GM12878 (cell line): ENCODE measurements at regions not wholly inside any gene's neighbourhood (a gene's known extent, or its start where the extent isn't known, plus 50 kb on each side); places are given as distances from the start of the nearest gene placed in this dataset.

Source experiments
- ATAC-seq: fragments of 200-7000 bp; cut with Tn5 transposase; 3 replicates; pipeline ENCODE4 v1.9.1; 2020; ENCODE audit warnings: mild to moderate bottlenecking, moderate library complexity
- BruUV-seq: library from RNA; stranded (reverse); fragments of 400-500 nt; replicated peaks from 2 replicates; lab custom pipeline; 2021; lab: Mats Ljungman, UMichigan
- CTCF ChIA-PET: fragments of 300-600 bp; sonication (Branson Sonifier 250); formaldehyde crosslinking; extraction: SDS; loops from one replicate; lab custom pipeline; 2021; ENCODE audit warnings: inconsistent platforms; lab: Yijun Ruan, JAX
- POLR2A ChIA-PET: fragments of 350-600 bp; formaldehyde crosslinking; extraction: SDS; loops from one replicate; lab custom pipeline; 2021; ENCODE audit warnings: inconsistent platforms; lab: Charles Lee
- RAD21 ChIA-PET: fragments of 300-600 bp; sonication (Branson Sonifier 250); formaldehyde crosslinking; loops from one replicate; lab custom pipeline; 2023; ENCODE audit warnings: antibody characterized with exemption; ENCODE audit not compliant: unreplicated experiment; lab: Charles Lee
- SMC1A ChIA-PET: fragments of 300-600 bp; sonication (Branson Sonifier 250); formaldehyde crosslinking; loops from one replicate; lab custom pipeline; 2023; ENCODE audit not compliant: unreplicated experiment, uncharacterized antibody; lab: Charles Lee
- DNase-seq: peaks from one replicate; pipeline ENCODE4 v3.0.0-alpha.2; 2011; ENCODE audit warnings: low read depth, low spot score
- FAIRE-seq: peaks from 3 replicates; lab custom pipeline; 2011; peaks lifted over from hg19 to GRCh38; lab: Jason Lieb, UNC
- H2AFZ ChIP-seq: 2 replicates; pipeline ENCODE4 v1.6.0; 2011; ENCODE audit warnings: low read depth, low read length, control low read depth; ENCODE audit not compliant: control insufficient read depth
- H3K27ac ChIP-seq: 2 replicates; pipeline ENCODE4 v1.5.1; 2011; ENCODE audit warnings: control low read depth; ENCODE audit not compliant: control insufficient read depth, insufficient read depth
- H3K27me3 ChIP-seq, 2 experiments: replicated peaks in 1 of 2; 2 replicates each; pipeline versions ENCODE4 v1.6.0 to v1.6.1; 2011; ENCODE audit warnings: low read length in 1 of 2; ENCODE audit not compliant: control insufficient read depth in 2 of 2, insufficient read depth in 2 of 2
- H3K36me3 ChIP-seq, 2 experiments: 2 replicates each; pipeline ENCODE4 v1.5.1; 2011; ENCODE audit warnings: low read length in 1 of 2; ENCODE audit not compliant: control insufficient read depth in 2 of 2, insufficient read depth in 2 of 2
- H3K4me1 ChIP-seq: 2 replicates; pipeline ENCODE4 v1.6.1; 2011; ENCODE audit warnings: mild to moderate bottlenecking, low read length, moderate library complexity, mixed read lengths; ENCODE audit not compliant: control insufficient read depth, insufficient read depth
- H3K4me2 ChIP-seq: 2 replicates; pipeline ENCODE4 v1.6.0; 2011; ENCODE audit warnings: control low read depth; ENCODE audit not compliant: control insufficient read depth, insufficient read depth
- H3K4me3 ChIP-seq: fragments of 200-600 bp; sonication (generic); 2 replicates; pipeline ENCODE4 v1.5.1; 2016
- H3K79me2 ChIP-seq: 2 replicates; pipeline ENCODE4 v1.6.0; 2011; ENCODE audit warnings: low read length; ENCODE audit not compliant: control insufficient read depth, insufficient read depth
- H3K9ac ChIP-seq: 2 replicates; pipeline ENCODE4 v1.8.0; 2011; ENCODE audit warnings: low read length, control low read depth, mixed read lengths; ENCODE audit not compliant: control insufficient read depth, insufficient read depth
- H3K9me3 ChIP-seq: replicated peaks from 3 replicates; pipeline ENCODE4 v1.5.1; 2011; ENCODE audit warnings: mild to moderate bottlenecking, low read length; ENCODE audit not compliant: control insufficient read depth, insufficient read depth
- H4K20me1 ChIP-seq: 2 replicates; pipeline ENCODE4 v1.6.0; 2011; ENCODE audit not compliant: control insufficient read depth, insufficient read depth
- E4F1 ChIP-seq: fragments of 450-650 bp; IDR thresholded peaks from 2 replicates; pipeline ENCODE4 v1.6.1; 2018; ENCODE audit warnings: borderline replicate concordance, mild to moderate bottlenecking; ENCODE audit not compliant: partially characterized antibody
- KAT2A ChIP-seq: conservative IDR thresholded peaks from 2 replicates; pipeline ENCODE4 v1.6.1; 2011; ENCODE audit warnings: low read depth, low read length; ENCODE audit not compliant: control insufficient read depth
- KLF5 ChIP-seq: fragments of 450-650 bp; IDR thresholded peaks from 2 replicates; pipeline ENCODE4 v1.6.1; 2014; ENCODE audit warnings: mild to moderate bottlenecking; ENCODE audit not compliant: partially characterized antibody
- MTA2 ChIP-seq: fragments of 450-650 bp; IDR thresholded peaks from 2 replicates; pipeline ENCODE4 v1.6.1; 2016; ENCODE audit warnings: low read depth, mild to moderate bottlenecking, moderate library complexity
- NFYB ChIP-seq: IDR thresholded peaks from 2 replicates; pipeline ENCODE4 v1.6.1; 2011; ENCODE audit warnings: low read depth, mild to moderate bottlenecking, low read length, improper control_type of control experiment, moderate library complexity; ENCODE audit not compliant: insufficient read depth
- NR2C1 ChIP-seq: fragments of 450-650 bp; IDR thresholded peaks from 2 replicates; pipeline ENCODE4 v1.6.1; 2017; ENCODE audit warnings: antibody characterized with exemption, mild to moderate bottlenecking, moderate library complexity
- POU2F2 ChIP-seq: IDR thresholded peaks from 3 replicates; pipeline ENCODE4 v1.6.1; 2011; ENCODE audit warnings: low read depth, mild to moderate bottlenecking, low read length, borderline replicate concordance
- RAD21 ChIP-seq: IDR thresholded peaks from 2 replicates; pipeline ENCODE4 v1.6.1; 2011; ENCODE audit warnings: mild to moderate bottlenecking, low read depth, low read length, moderate library complexity; ENCODE audit not compliant: insufficient read depth
- SIX5 ChIP-seq: IDR thresholded peaks from 2 replicates; pipeline ENCODE4 v1.6.1; 2011; ENCODE audit warnings: mild to moderate bottlenecking, low read depth, low read length, moderate library complexity; ENCODE audit not compliant: severe bottlenecking
- SMAD1 ChIP-seq: fragments of 450-650 bp; IDR thresholded peaks from 2 replicates; pipeline ENCODE4 v1.6.1; 2018; ENCODE audit warnings: mild to moderate bottlenecking, low read depth; ENCODE audit not compliant: partially characterized antibody
- SMC3 ChIP-seq: IDR thresholded peaks from 2 replicates; pipeline ENCODE4 v1.6.1; 2011; ENCODE audit warnings: low read length, improper control_type of control experiment, borderline replicate concordance
- YY1 ChIP-seq: IDR thresholded peaks from 2 replicates; pipeline ENCODE4 v1.6.1; 2011; ENCODE audit warnings: low read depth, mild to moderate bottlenecking, low read length
- ZBED1 ChIP-seq: IDR thresholded peaks from 2 replicates; pipeline ENCODE4 v1.6.1; 2016; ENCODE audit warnings: borderline replicate concordance
- ZZZ3 ChIP-seq: IDR thresholded peaks from 2 replicates; pipeline ENCODE4 v1.6.1; 2011; ENCODE audit warnings: low read depth; ENCODE audit not compliant: control insufficient read depth, insufficient read length
- WGBS: methylation state at CpG from one replicate; pipeline ENCODE4 v1.1.6; 2016; ENCODE audit warnings: low lambda C conversion rate; ENCODE audit not compliant: insufficient replicate concordance, insufficient coverage; ENCODE audit errors: missing lambda C conversion rate; 5-methylcytosine and 5-hydroxymethylcytosine counted together
- in situ Hi-C: fragments of 300-500 bp; cut with MboI; formaldehyde crosslinking; loops from 9 replicates; pipeline ENCODE4 v1.14.3; 2018; ENCODE audit warnings: mixed read lengths
- intact Hi-C: fragments of 100-400 bp; cut with micrococcal nuclease; formaldehyde crosslinking; loops from one replicate; pipeline ENCODE4 v1.14.2; 2022; ENCODE audit not compliant: unreplicated experiment
- TF ChIP-seq, protein P1 (sequence below): IDR thresholded peaks from 2 replicates; pipeline ENCODE4 v1.6.1; 2011; ENCODE audit warnings: low read depth, mild to moderate bottlenecking, low read length, moderate library complexity, borderline replicate concordance; ENCODE audit errors: extremely low read depth

DNA sequence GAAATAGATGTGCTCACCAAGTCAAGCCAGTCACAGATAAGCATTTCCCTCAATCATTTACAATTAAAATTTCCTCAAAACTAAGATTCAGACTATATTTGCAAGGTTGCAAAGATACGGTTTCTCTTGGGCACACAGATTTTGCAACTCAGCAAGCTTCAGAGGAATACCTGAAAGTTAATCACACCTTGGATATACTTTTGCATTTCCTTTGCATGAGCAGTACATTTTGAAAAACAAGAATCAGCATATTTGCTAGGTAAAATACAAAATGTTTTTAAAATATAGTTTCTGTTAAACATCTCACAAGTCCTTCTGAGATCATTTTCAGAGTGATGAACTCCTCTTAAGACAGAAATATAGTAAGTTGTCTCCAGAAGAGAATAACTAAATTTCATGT, 336.9 kb downstream of the DUSP6 start:
- Histone ChIP-seq H3K27me3 (no peaks in the 10 kb centered on the region), H3K36me3 (no peaks in the 10 kb centered on the region), H4K20me1 (no peaks in the 10 kb centered on the region), H3K4me2 (no peak overlapping the region), H3K9ac (no peak overlapping the region), H2AFZ (no peak overlapping the region), H3K9me3 (no peaks in the 10 kb centered on the region), H3K4me3 (no peak overlapping the region), H3K79me2 (no peaks in the 10 kb centered on the region), H3K27ac (no peak overlapping the region), H3K4me1 (no peaks in the 10 kb centered on the region)
- intact Hi-C loops (no loop called here), in situ Hi-C loops (loop anchor here (5.0 kb wide), 2 partner anchors 447 to 512 kb away; partner anchors contain the start of gene POC1B)
- ATAC-seq (no peak), DNase-seq (no peak), FAIRE-seq (no peak)
- WGBS, result 39% methylated on average over 1 of the region's 1 CpG
- BruUV-seq, result no TSS peak
- no peak for TF ChIP-seq RAD21
- TF ChIP-seq NR2C1, result no peak
- SMC1A ChIA-PET, result interaction anchor here (1.9 kb wide), 1 partner anchor 447 kb away, joined by 6 read pairs; no protein-coding TSS in a partner anchor
- CTCF ChIA-PET, result interaction anchor here (1.1 to 2.6 kb wide), 2 partner anchors 446 to 513 kb away, joined by 3 to 12 read pairs; no protein-coding TSS in a partner anchor
- RAD21 ChIA-PET, result no interaction called here
- POLR2A ChIA-PET, result no interaction called here

- CTCF ChIA-PET, result no interaction called here
- RAD21 ChIA-PET, result interaction anchor here (0.6 kb wide), 1 partner anchor 583 kb away, joined by 3 read pairs; no protein-coding TSS in a partner anchor
These were observed 353.9 kb downstream of the DUSP6 start for GRCh38 chr12:88998421-88998820.

More at GRCh38 chr12:88998421-88998820, 353.9 kb downstream of the DUSP6 start:
- 72% methylated on average over 2 of the region's 2 CpGs for WGBS
- Histone ChIP-seq H3K27me3 (no peaks in the 10 kb centered on the region), H4K20me1 (no peaks in the 10 kb centered on the region), H3K79me2 (no peaks in the 10 kb centered on the region), H3K9me3 (no peaks in the 10 kb centered on the region), H3K27ac (no peak overlapping the region)
- no peak for FAIRE-seq
- DNase-seq, result no peak
- BruUV-seq, result no TSS peak
- no peak for ATAC-seq
- intact Hi-C loops, result loop anchor here (5.0 kb wide), 1 partner anchor 421 kb away; no protein-coding TSS in a partner anchor
- TF ChIP-seq, protein P1, sequence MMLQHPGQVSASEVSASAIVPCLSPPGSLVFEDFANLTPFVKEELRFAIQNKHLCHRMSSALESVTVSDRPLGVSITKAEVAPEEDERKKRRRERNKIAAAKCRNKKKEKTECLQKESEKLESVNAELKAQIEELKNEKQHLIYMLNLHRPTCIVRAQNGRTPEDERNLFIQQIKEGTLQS, result no peak
- TF ChIP-seq KAT2A (no peak), E4F1 (no peak), KLF5 (no peak), MTA2 (no peak), SMC3 (no peak), SMAD1 (no peak), NFYB (no peak), YY1 (no peak), ZZZ3 (no peak), POU2F2 (no peak), ZBED1 (no peak), SIX5 (no peak)
- TF ChIP-seq, all 136 proteins: peak for 0
- SMC1A ChIA-PET, result no interaction called here
- Histone ChIP-seq H2AFZ (no peak overlapping the region), H3K36me3 (no peaks in the 10 kb centered on the region), H3K4me3 (no peak overlapping the region), H3K4me2 (no peak overlapping the region), H3K4me1 (no peaks in the 10 kb centered on the region), H3K9ac (no peak overlapping the region)
- in situ Hi-C loops, result no loop called here
- POLR2A ChIA-PET, result no interaction called here
